LNCaP clone FGC (cell line): ENCODE measurements at regions not wholly inside any gene's neighbourhood (a gene's known extent, or its start where the extent isn't known, plus 50 kb on each side); places are given as distances from the start of the nearest gene placed in this dataset.

Source experiments
- DNase-seq: peaks from one replicate; pipeline ENCODE4 v3.0.0-alpha.2; 2011; ENCODE audit warnings: low read depth
- H3K4me3 ChIP-seq: 2 replicates; pipeline ENCODE4 v1.5.1; 2011; ENCODE audit warnings: mild to moderate bottlenecking, low read depth, low read length, control low read depth
- CTCF ChIP-seq: IDR thresholded peaks from 2 replicates; pipeline ENCODE4 v1.5.1; 2012; ENCODE audit warnings: mild to moderate bottlenecking; ENCODE audit not compliant: control insufficient read depth, insufficient read depth; ENCODE audit errors: extremely low read depth

- H3K4me3 ChIP-seq: no peak overlapping the region
- DNase-seq: no peak
- no peak for TF ChIP-seq CTCF
Observed at GRCh38 chr11:83371489-83371888, 85.3 kb upstream of the CCDC90B start.

- no peak for DNase-seq
- H3K4me3 ChIP-seq: no peak overlapping the region
- TF ChIP-seq CTCF: no peak
Observed at GRCh38 chr11:83367745-83368144, 81.6 kb upstream of the CCDC90B start.

- TF ChIP-seq CTCF: no peak
- no peak overlapping the region for H3K4me3 ChIP-seq
- DNase-seq: no peak
Observed at GRCh38 chr11:83364500-83365045, 78.4 kb upstream of the CCDC90B start.

GRCh38 chr11:83363312-83363711 is 77.1 kb upstream of the CCDC90B start:
- DNase-seq: no peak
- no peak for TF ChIP-seq CTCF
- H3K4me3 ChIP-seq: no peak overlapping the region

- DNase-seq: peak; percentile 58
- no peak for TF ChIP-seq CTCF
- H3K4me3 ChIP-seq: no peak overlapping the region
Observed at GRCh38 chr11:83361831-83362230, 75.7 kb upstream of the CCDC90B start.

- no peak for TF ChIP-seq CTCF
Observed at GRCh38 chr11:83355391-83355790, 69.2 kb upstream of the CCDC90B start.

GRCh38 chr11:83350187-83350586 is 64.0 kb upstream of the CCDC90B start:
- no peak overlapping the region for H3K4me3 ChIP-seq
- DNase-seq: no peak
- TF ChIP-seq CTCF: no peak

More at GRCh38 chr11:83355391-83355790, 69.2 kb upstream of the CCDC90B start:
- H3K4me3 ChIP-seq: no peak overlapping the region
- DNase-seq: no peak
